ENCODE measurements at regions not wholly inside any gene's neighbourhood (a gene's known extent, or its start where the extent isn't known, plus 50 kb on each side); places are given as distances from the start of the nearest gene placed in this dataset.

- TF ChIP-seq PBX3 (IDR thresholded peaks at IDR 0.05; ENCODE audit: insufficient replicate concordance, low read depth, low read length), result no peak
- TF ChIP-seq CHD4 (IDR thresholded peaks at IDR 0.05), result no peak
- TF ChIP-seq SKIL (IDR thresholded peaks at IDR 0.05; ENCODE audit: low read depth, poor library complexity, severe bottlenecking), result no peak
- TF ChIP-seq IRF4 (IDR thresholded peaks at IDR 0.05; ENCODE audit: low read depth, low read length), result no peak
- no peak for TF ChIP-seq EED (IDR thresholded peaks at IDR 0.05; ENCODE audit: low read depth)
- TF ChIP-seq ZNF687 (IDR thresholded peaks at IDR 0.05), result no peak
- no peak for TF ChIP-seq ATF2 (IDR thresholded peaks at IDR 0.05; ENCODE audit: low read length)
Measured at GRCh38 chr1:5405263-5405662, 587.0 kb downstream of the NPHP4 start (continued).
